ENCODE measurements at regions not wholly inside any gene's neighbourhood (a gene's known extent, or its start where the extent isn't known, plus 50 kb on each side); places are given as distances from the start of the nearest gene placed in this dataset.

GRCh38 chr4:144338148-144338547, 197.6 kb upstream of the GYPA start:
- TF ChIP-seq CTCF (IDR thresholded peaks at IDR 0.05) (no peak), POLR2A (IDR thresholded peaks at IDR 0.05) (no peak), POLR2AphosphoS5 (IDR thresholded peaks at IDR 0.05) (no peak), EP300 (IDR thresholded peaks at IDR 0.05) (no peak)

All from upper lobe of left lung (tissue), 4 donors.